Muscle of back (tissue), 3 donors: ENCODE measurements at regions not wholly inside any gene's neighbourhood (a gene's known extent, or its start where the extent isn't known, plus 50 kb on each side); places are given as distances from the start of the nearest gene placed in this dataset.
A peak's percentile ranks its signal among the peaks of the same experiment; 100 is the strongest.

Experiments used
- DNase-seq, 3 donors: peaks; one replicate each; pipeline versions ENCODE4 v3.0.0 to v3.0.0-alpha.2; 2013

DNA sequence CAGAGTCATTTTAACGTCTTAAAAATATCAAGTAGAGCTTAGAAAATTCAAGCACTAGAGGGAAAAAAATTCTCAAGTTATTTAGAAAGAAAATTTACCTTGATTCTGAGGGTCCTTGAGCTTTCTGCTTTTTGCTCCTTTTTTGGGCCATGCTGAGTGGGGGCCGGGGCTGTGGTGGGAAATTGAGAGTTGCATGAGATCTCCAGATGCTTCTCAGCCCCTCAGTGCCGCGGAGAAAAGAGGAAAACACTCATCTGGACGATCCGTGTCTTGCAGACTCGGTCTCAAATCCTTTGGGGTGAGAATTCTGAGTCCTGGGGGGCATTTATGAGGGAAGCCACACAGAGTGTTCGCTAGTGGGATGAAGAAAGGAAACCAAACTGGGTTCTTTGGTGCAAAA lies 700.8 kb downstream of the TBC1D22A start:
- DNase-seq, result no peak

GRCh38 chr22:47460861-47461260 lies 698.4 kb downstream of the TBC1D22A start:
- no peak for DNase-seq

DNA sequence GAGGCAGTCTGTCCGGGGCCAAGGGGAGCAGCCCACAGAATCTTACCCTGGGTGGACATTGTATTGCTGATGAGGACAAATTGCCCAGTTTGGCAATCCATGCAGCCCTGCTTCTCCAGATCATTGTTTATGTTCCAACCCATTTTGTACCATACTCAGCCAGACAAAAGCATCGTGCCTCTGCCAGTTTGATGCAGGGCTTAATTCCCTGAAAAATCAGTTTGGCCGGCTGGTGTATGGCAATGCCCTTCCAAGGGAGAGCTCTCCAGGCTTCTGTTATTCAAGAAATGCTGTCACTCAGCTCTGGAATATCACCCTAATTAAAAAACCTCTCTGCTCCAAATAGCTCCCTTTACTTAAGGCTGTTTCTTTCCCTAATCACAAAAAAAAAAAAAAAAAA lies 697.7 kb downstream of the TBC1D22A start:
- no peak for DNase-seq

DNA sequence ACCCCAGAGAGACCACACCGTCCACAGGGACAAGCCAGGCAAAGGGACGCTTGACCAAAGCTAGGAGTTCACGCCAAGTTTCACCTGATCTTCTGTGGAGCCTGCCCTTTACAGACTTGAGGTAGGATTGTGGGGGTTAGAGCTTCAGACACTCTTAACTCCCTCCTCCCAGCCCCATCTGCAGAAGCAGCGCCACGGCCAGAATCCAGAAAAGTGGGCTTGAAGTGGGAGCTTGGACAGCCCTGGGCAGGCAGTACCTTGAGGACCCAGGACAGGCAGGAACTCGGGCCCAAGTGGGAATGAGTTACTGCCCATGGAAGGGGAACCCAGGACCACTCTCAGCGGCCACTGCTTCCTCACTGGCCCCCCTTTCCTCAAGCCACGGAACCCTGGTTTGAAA lies 695.9 kb downstream of the TBC1D22A start:
- DNase-seq, result no peak

DNA sequence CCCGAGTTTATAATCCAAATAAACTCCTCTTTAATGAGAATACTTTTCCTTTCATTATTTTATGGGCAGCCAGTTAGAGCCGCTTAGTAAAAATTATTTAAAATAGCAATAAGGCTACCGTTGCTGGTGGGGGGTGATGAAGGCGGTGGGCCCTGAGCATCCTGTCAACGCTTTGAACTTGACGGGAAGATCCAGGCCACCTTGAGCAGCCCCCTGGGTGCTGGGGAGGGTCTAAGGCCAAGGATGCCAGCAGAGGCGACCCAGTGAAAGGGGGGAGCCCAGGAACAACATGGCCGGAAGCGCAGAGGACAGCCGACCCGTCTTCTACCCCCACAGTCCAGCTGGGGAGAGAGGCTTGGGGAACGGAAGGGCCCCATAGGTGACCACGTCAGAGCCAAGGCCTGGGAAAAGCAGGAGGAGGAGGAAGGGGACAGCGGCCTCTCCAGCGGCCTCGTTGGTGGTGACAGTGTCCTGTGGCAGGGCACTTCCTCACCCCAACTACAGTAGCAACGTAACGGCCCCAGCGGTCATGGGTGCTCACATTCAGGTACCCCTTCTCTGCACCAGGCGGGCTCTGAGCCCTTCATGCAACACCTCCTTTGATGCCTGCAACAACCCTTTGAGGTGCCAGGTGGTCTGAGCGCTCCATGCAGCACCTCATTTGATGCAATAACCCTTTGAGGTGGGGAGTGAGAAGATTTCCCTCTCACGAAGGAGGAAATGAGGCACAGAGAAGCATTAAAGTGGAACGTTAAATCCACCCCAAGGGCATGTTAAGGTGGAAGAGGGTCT lies 695.3 kb downstream of the TBC1D22A start:
- no peak for DNase-seq

DNA sequence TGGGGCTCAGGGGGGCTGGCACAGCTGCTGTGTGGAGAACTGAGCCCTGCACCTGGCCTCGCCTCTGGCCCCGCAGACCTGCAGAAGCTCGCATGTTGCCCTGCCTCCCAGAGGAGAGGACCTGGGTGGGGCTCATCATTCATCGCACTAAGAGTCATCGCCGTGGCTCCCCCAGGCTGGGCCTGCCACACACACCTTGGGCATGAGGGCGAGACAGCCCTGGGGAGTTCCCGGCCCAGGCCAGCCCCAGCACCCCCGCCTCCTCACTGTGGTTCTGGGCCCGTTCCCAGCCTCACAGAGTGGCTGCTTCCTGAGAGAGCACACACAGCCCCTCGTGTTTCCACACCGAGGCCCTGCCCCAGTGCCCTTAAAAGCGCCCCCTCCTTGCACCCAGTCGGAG lies 694.6 kb downstream of the TBC1D22A start:
- no peak for DNase-seq

- no peak for DNase-seq
Measured at GRCh38 chr22:47456031-47456430, 693.6 kb downstream of the TBC1D22A start.

GRCh38 chr22:47453049-47453448 lies 690.6 kb downstream of the TBC1D22A start:
- DNase-seq, result no peak

DNA sequence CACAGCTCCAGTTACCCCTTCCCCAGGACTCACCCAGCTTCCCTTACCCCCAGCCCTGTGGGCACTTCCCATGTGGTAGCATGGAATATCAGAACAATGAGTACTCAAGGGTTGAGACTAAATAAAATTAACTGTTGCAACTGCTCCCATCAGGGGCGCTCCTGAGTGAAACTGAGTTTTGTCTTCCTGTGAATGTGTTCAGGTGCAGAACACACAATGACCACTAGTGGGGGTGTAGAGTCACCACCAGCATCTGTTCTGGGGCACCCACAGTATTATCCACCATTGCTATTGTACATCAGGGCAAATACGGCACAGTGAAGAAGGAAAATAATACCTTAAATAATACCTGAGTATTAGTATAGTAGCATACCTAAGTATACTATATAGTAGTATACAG lies 689.7 kb downstream of the TBC1D22A start:
- no peak for DNase-seq

GRCh38 chr22:47450876-47451475 lies 688.5 kb downstream of the TBC1D22A start:
- DNase-seq, result no peak

DNA sequence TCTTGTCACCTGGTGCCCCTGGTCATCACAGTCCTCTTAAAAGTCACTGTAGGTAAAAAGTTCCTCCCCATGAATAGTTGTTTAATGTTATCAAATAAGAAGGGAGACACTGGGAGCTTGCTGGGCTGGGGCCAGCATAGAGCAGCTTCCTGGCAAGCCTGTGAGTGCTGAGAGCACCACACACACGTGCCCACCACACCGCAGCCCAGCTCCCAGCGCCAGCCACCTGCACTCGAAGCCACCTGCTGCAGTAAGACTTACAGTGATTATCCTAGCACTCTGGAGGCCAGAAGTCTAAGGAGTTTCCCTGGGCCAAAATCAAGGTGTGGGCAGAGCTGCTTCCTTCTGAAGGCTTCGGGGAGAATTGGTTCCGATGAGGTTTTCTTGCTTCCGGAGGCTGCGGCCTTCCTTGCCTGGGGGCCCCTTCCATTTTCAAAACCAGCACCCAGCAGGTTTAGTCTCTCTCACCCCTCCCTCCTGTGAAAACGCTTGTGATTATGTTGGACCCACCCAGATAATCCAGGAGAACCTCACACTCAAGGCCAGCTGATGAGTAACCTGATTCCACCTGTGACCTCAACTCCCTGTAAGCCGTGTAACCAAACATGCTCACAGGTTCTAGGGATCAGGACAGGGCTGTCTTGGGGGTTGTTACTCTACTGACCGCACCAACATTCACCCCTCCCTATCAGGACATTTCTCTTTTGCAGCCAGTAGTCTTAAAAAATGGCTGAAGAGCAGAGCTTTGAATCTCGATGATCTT lies 687.2 kb downstream of the TBC1D22A start:
- DNase-seq, result no peak

DNA sequence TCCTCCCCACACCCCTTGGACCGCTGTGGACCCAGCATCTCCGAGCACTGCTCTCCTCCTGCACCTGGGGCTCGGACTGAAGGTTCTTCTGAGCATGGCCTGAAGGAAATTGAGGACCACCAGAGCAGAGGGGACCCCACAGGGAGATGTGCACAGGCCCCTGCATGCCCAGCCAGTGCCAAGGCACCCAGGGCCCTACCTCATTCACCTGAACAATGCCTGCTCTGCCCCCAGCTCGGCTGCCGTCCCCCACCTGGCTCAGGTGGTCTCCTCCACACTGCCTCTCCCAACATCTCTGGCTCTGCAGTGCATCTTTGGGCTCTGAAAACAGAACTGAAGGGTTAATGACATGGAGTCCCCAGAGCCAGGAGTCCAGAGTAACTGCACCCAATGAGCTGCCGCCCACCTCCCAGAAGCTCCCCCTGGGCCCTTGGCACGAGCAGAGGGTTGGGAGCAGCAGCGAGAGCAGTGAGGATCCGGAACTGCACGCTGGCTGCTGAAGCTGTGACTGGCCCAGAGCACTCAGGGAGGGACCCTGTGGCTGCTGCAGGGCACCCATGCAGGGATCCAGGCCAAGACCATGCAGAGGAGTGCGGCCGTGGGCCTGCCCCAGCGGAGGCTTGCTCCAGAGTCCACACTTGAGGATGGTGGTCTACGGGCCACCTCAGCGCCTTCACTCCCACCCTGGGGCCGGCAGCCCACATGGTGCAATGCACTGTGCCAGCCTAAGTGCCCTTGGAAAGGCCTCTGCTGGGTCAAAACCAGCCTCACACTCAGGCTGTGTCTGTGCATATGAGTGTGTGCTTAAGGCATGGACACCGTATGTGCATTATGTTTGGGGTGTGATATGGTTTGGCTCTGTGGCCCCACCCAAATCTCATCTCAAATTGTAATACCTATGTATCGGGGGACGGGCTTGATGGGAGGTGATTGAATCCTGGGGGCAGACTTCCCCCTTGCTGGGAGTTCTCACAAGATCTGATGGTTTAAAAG lies 686.1 kb downstream of the TBC1D22A start:
- DNase-seq, result no peak

DNA sequence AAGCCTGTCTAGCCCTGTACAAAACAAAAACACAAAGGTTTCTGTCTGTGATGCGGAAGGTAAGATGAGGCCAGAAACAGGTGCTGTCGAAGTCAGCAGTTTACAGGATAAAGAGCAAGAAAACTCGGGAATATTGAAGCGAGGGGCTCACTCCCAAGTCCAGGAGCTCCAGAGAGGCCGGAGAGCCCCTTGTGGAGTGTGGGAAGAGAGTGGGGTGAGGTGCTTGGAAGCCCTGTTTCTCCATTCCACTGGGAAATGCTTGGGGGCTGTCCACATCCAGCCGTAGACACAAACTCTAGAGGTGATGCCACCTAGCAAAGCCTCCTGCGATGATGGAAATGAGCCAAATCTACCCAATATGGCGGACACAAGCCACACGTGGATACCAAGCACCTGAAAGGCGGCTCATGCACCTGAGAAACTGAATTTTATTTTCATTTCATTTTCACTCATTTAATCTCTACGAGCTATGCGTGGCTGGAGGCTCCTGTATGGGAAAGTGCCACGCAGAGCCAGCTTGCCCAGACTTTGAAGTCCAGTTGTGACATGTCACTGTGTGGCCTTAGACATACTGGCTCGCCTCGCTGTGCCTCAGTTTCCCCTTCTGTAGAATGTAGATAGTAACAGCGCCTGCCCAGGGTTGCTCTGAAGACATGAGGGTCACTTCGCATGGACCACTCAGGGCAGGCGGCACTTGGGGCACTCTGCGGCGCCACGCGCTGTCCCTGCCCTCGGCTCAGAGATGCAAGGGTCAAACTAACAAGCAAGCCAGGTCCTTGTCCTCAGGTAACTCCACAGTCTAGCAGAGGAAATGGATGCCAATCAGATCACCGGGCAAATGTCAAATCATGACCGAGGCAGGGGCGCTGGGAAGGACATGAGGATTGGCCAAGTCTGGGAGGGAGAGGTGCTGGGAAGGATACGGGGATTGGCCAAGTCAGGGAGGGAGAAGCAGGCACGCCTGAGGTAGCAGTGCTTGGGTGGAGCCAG lies 684.7 kb downstream of the TBC1D22A start:
- no peak for DNase-seq

DNA sequence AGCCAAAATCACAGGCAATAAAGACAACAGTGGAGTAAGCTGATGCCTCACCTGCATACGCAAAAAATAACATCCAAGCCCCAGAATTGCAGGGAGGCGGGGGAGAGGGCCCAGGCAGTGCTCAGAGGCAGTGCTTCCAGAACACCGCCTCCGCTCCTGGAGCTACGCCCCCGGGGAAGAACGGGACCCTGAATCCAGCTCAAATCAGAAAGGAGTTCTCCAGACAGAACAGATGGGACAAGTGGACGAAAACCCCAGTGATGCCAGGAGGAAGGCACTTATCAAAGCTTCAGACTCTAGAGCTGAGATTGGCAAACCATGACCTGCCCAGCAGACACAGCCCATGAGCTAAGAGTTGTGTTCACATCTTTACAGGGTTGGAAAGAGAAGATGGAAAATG lies 683.9 kb downstream of the TBC1D22A start:
- DNase-seq, result peak in 1 of 3 donors; percentile 2

GRCh38 chr22:47445716-47446290 lies 683.4 kb downstream of the TBC1D22A start:
- DNase-seq, result peak in 1 of 3 donors; percentile 4

DNA sequence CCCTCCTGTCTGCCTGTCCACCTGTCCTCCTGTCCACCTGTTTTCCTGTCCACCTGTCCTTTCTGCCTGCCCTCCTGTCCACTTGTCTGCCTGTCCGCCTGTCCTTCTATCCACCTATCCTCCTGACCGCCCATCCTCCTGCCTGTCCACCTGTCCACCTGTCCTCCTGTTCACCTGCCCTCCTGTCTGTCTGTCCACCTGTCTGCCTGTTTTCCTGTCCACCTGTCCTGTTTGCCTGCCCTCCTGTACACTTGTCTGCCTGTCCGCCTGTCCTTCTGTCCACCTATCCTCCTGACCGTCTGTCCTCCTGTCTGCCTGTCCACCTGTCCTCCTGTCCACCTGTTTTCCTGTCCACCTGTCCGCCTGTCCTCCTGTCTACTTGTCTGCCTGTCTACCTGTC lies 682.8 kb downstream of the TBC1D22A start:
- no peak for DNase-seq

GRCh38 chr22:47444746-47445065 lies 682.3 kb downstream of the TBC1D22A start:
- peak in 1 of 3 donors; percentile 8 for DNase-seq

DNA sequence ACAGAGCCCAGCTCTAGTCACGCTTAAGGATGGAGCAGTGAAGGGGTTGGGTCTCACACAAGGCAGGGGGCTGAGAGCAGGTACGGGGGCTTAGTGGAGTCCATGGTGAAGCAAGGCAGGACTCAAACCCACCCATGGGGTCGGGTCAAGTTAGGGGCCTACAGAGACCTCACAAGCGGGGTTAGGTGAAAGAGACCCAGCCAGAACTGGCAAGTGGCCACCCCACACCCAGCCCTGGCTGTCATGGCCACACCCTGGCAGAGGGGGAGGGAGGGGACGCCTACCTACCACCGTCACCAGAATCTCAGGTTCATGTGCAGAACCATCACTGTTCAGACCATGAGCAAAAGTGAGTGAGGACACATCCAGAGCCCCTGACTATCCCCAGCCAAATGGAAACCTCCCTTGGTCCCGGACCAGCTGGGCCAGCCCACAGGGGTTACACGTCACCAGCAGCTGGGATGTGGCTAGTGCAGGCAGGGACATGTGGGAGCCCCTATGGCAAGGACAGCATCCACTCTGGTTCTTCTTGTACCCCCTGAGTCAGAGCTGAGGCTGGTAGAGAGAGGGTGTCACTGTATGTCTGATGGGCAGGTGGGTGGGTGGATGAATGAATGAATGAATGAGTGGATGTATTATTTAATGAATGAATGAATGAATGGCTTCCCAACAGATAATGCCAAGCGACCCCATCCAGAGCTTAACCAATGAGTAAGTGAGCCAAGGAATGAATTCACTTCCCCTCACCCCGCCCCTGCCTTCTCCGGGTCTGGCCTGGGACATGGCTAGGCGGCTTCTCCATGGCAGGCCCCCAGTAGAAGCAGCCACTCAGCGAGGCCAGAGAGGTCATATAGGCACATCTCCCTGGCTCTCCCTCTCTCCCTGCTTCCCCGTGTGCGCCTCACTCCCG lies 681.6 kb downstream of the TBC1D22A start:
- DNase-seq, result no peak

- no peak for DNase-seq
Measured at GRCh38 chr22:47442821-47443220, 680.4 kb downstream of the TBC1D22A start.
